ENCODE measurements at regions not wholly inside any gene's neighbourhood (a gene's known extent, or its start where the extent isn't known, plus 50 kb on each side); places are given as distances from the start of the nearest gene placed in this dataset.
"Not testable (repeated sequence)": the region's sequence is repeated elsewhere in the genome, so short reads cannot be mapped to it uniquely, and the experiment has no call there.

DNA sequence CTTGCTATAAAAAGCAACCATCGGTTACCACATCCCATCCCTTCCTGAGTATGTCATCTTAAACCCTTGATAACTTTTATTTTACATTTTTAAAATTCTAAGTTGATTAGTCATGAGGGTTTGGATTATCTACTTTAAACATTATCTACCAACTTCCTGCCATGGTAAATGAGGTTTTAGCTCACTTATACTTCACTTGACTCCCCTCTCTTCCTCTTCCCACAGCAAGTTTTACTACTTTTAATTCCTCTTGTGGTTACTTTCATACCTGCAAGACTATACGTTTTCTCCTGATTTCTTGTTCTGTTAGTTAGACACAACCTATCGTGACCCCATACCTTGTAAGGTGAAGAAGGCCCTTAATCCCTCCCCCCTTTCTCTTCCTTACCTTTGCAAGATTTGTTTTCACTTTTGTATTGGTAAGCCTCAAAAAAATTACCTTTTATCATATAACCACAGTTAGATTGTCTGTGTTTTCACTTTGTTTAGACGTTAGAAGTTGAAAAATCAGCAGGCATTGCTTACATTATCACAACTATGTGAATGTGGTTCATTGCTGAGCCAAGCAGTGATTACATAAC, 60.1 kb upstream of the OGFRL1 start:
- Histone ChIP-seq H3K27me3 (ENCODE audit: insufficient read depth, low read length) (no peaks in the 10 kb centered on the region), H3K27ac (ENCODE audit: low read depth, low read length) (no peak overlapping the region), H3K36me3 (ENCODE audit: insufficient read depth, low read length) (no peaks in the 10 kb centered on the region), H3K4me1 (ENCODE audit: insufficient read depth, low read length) (peaks cover 25% of the 10 kb centered on the region), H3K9me3 (ENCODE audit: control insufficient read depth in 1 of 2, low read length in 2 of 2) (no peaks in the 10 kb centered on the region), H3K4me3 (ENCODE audit: low read length in 2 of 2) (no peak overlapping the region)
- DNase-seq: peak; percentile 38 to 59 (median 51)
- H3K27ac Mint-ChIP-seq: peak overlapping the region; percentile 50 to 94 (median 83)
- peaks cover 0 to 2% (median 0%) of the 10 kb centered on the region in 8 donors for H3K9me3 Mint-ChIP-seq
- intact Hi-C loops (cut with micrococcal nuclease): loop anchor here (2.0 kb wide), 1 partner anchor 60 kb away; the partner anchor contains the start of gene OGFRL1
- H3K36me3 Mint-ChIP-seq: no peaks in the 10 kb centered on the region
- no peaks in the 10 kb centered on the region for H3K27me3 Mint-ChIP-seq
- POLR2A ChIA-PET (ENCODE audit: partially characterized antibody): interaction anchor here (0.8 to 5.2 kb wide), 3 partner anchors 59 to 64 kb away, joined by 3 to 41 read pairs (median 4); partner anchors contain the start of gene OGFRL1
- H3K4me3 Mint-ChIP-seq: peak overlapping the region; percentile 13 to 88 (median 64)
- peaks cover 19 to 33% (median 27%) of the 10 kb centered on the region in 4 donors for H3K4me1 Mint-ChIP-seq
- CTCF ChIA-PET (ENCODE audit: partially characterized antibody): interaction anchor here (1.0 to 1.1 kb wide), 2 partner anchors 16 to 60 kb away, joined by 3 read pairs; partner anchors contain the start of gene OGFRL1

DNA sequence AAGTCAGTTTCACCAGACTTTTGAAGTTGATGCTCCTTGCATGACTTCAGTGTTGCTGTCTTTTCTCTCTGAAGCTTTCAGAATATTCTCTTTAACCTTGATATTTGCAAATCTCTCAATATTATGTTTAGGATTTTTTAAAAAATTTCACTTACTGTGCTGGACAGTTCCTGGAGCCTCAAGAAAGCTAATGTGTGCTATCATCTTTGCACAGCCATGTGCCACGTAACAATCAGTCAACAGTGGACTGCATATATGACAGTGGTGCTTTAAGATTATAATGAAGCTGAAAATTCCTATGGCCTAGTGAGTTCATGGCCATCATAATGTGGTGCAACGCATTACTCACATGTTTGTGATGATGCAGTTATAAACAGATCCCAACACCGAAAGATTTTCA, 59.1 kb upstream of the OGFRL1 start:
- no peak for DNase-seq
- Histone ChIP-seq H3K4me1 (ENCODE audit: insufficient read depth, low read length) (peaks cover 25% of the 10 kb centered on the region), H3K36me3 (ENCODE audit: insufficient read depth, low read length) (no peaks in the 10 kb centered on the region), H3K4me3 (ENCODE audit: low read length in 2 of 2) (no peak overlapping the region), H3K27me3 (ENCODE audit: insufficient read depth, low read length) (no peaks in the 10 kb centered on the region), H3K9me3 (ENCODE audit: control insufficient read depth in 1 of 2, low read length in 2 of 2) (no peaks in the 10 kb centered on the region), H3K27ac (ENCODE audit: low read depth, low read length) (no peak overlapping the region)
- CTCF ChIA-PET (ENCODE audit: partially characterized antibody): interaction anchor here (1.1 to 1.3 kb wide), 3 partner anchors 15 to 39 kb away, joined by 3 to 5 read pairs (median 4); no protein-coding TSS in a partner anchor
- Mint-ChIP-seq H3K27me3 (no peaks in the 10 kb centered on the region), H3K27ac (peak overlapping the region; percentile 21 to 94 (median 68)), H3K9me3 (no peaks in the 10 kb centered on the region), H3K4me3 (peak overlapping the region in 6 of 8 donors; percentile 2 to 88 (median 64)), H3K4me1 (peaks cover 19 to 33% (median 27%) of the 10 kb centered on the region in 4 donors), H3K36me3 (no peaks in the 10 kb centered on the region)
- POLR2A ChIA-PET (ENCODE audit: partially characterized antibody): interaction anchor here (5.2 kb wide), 1 partner anchor 58 kb away, joined by 41 read pairs; the partner anchor contains the start of gene OGFRL1
- intact Hi-C loops (cut with micrococcal nuclease): loop anchor here (2.0 kb wide), 1 partner anchor 59 kb away; the partner anchor contains the start of gene OGFRL1

DNA sequence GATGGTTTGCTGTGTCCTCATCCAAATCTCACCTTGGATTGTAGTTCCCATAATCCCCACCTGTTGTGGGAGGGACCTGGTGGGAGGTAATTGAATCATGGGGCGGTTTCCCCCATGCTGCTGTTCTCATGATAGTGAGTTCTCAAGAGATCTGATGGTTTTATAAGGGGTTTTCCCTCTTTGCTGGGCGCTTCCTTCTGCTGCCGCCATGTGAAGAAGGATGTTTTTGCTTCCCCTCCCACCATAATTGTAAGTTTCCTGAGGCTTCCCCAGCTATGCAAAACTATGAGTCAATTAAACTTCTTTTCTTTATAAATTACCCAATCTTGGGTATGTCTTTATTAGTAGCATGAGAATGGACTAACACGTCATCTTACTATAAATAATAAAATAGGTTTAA, 55.7 kb upstream of the OGFRL1 start:
- peaks cover 16 to 24% (median 19%) of the 10 kb centered on the region in 4 donors for H3K4me1 Mint-ChIP-seq
- H3K36me3 ChIP-seq (ENCODE audit: insufficient read depth, low read length); H3K27ac ChIP-seq (ENCODE audit: low read depth, low read length); DNase-seq; H3K9me3 ChIP-seq (ENCODE audit: control insufficient read depth in 1 of 2, low read length in 2 of 2); H3K36me3 Mint-ChIP-seq; H3K27me3 ChIP-seq (ENCODE audit: insufficient read depth, low read length); H3K4me3 Mint-ChIP-seq; H3K27ac Mint-ChIP-seq; H3K4me3 ChIP-seq (ENCODE audit: low read length in 2 of 2); intact Hi-C loops (cut with micrococcal nuclease); H3K9me3 Mint-ChIP-seq; H3K27me3 Mint-ChIP-seq: not testable (repeated sequence)
- CTCF ChIA-PET (ENCODE audit: partially characterized antibody): interaction anchor here (1.2 kb wide), 1 partner anchor 55 kb away, joined by 3 read pairs; no protein-coding TSS in a partner anchor
- POLR2A ChIA-PET (ENCODE audit: partially characterized antibody): interaction anchor here (0.7 kb wide), 1 partner anchor 54 kb away, joined by 3 read pairs; no protein-coding TSS in a partner anchor
- peaks cover 20% of the 10 kb centered on the region for H3K4me1 ChIP-seq (ENCODE audit: insufficient read depth, low read length)

DNA sequence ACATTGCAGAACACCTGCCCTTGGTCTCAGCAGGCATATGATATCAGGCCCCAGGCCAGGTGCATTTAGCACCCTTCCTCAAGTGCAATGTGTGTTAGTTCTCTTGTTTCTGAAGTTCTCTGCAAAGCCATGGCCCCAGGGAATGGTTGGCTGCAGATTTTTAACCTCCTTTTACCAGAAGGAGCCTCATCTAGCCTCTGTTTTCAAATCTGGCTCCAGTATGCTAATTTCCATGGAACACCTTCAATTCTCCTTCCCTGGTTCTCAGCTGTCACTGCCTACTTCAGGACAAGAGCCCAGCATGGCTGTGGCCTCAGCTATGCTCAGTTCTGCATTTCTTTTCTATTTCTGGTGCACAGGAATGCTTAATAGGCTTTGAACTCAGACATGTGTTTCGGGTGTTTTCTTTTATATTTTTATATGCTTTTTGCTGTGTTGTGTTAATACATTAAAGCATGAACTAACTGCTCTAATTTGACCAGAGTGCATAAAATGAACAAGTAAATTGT, 51.6 kb upstream of the OGFRL1 start:
- Histone ChIP-seq H3K27ac (ENCODE audit: low read depth, low read length) (no peak overlapping the region), H3K9me3 (ENCODE audit: control insufficient read depth in 1 of 2, low read length in 2 of 2) (no peaks in the 10 kb centered on the region), H3K4me3 (ENCODE audit: low read length in 2 of 2) (no peak overlapping the region), H3K36me3 (ENCODE audit: insufficient read depth, low read length) (no peaks in the 10 kb centered on the region), H3K4me1 (ENCODE audit: insufficient read depth, low read length) (no peaks in the 10 kb centered on the region), H3K27me3 (ENCODE audit: insufficient read depth, low read length) (no peaks in the 10 kb centered on the region)
- no peak overlapping the region for H3K4me3 Mint-ChIP-seq
- ChIA-PET POLR2A (ENCODE audit: partially characterized antibody) (no interaction called here), CTCF (ENCODE audit: partially characterized antibody) (no interaction called here)
- intact Hi-C loops (cut with micrococcal nuclease): no loop called here
- H3K4me1 Mint-ChIP-seq: peaks cover 0 to 3% (median under 1%) of the 10 kb centered on the region in 4 donors
- no peak overlapping the region for H3K27ac Mint-ChIP-seq
- no peak for DNase-seq
- peaks cover 6 to 8% of the 10 kb centered on the region in 2 donors for H3K27me3 Mint-ChIP-seq
- peaks cover 0 to 3% of the 10 kb centered on the region in 2 donors for H3K36me3 Mint-ChIP-seq
- H3K9me3 Mint-ChIP-seq: no peaks in the 10 kb centered on the region

DNA sequence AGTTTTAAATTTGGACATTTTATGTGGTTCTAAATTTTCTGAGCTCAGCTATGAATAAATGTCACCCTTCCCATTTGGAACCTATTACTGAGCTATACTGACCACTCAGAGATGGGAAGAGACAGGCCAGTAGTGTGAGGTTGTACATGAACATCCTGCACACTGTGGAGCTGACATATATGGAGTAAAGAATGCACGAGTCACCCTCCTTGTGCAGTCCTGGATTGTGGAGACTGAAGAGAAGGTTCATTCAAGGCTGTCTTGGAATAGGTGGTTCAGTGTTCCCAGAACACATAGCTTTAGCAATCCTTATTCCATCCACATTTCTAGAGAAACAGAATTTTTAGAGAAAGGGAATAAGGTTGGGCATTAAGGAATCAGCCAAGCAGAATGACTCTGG, 50.3 kb upstream of the OGFRL1 start:
- Mint-ChIP-seq H3K27ac (no peak overlapping the region), H3K27me3 (peaks cover 6 to 8% of the 10 kb centered on the region in 2 donors), H3K4me3 (no peak overlapping the region), H3K9me3 (peaks cover 0 to 4% (median under 1%) of the 10 kb centered on the region in 8 donors), H3K4me1 (no peaks in the 10 kb centered on the region), H3K36me3 (peaks cover 0 to 3% of the 10 kb centered on the region in 2 donors)
- CTCF ChIA-PET (ENCODE audit: partially characterized antibody): interaction anchor here (1.4 kb wide), 1 partner anchor 10 kb away, joined by 3 read pairs; no protein-coding TSS in a partner anchor
- no peak overlapping the region for H3K4me3 ChIP-seq (ENCODE audit: low read length in 2 of 2)
- H3K27ac ChIP-seq (ENCODE audit: low read depth, low read length): no peak overlapping the region
- POLR2A ChIA-PET (ENCODE audit: partially characterized antibody): no interaction called here
- no peaks in the 10 kb centered on the region for H3K4me1 ChIP-seq (ENCODE audit: insufficient read depth, low read length)
- H3K27me3 ChIP-seq (ENCODE audit: insufficient read depth, low read length): no peaks in the 10 kb centered on the region
- H3K9me3 ChIP-seq (ENCODE audit: control insufficient read depth in 1 of 2, low read length in 2 of 2): no peaks in the 10 kb centered on the region
- intact Hi-C loops (cut with micrococcal nuclease): no loop called here
- DNase-seq: no peak
- no peaks in the 10 kb centered on the region for H3K36me3 ChIP-seq (ENCODE audit: insufficient read depth, low read length)
